ENCODE measurements at regions not wholly inside any gene's neighbourhood (a gene's known extent, or its start where the extent isn't known, plus 50 kb on each side); places are given as distances from the start of the nearest gene placed in this dataset.

GRCh38 chr3:159804726-159805410 lies 183.8 kb upstream of the IL12A start:
- peak; percentile 97 for TF ChIP-seq CTCF (IDR thresholded peaks at IDR 0.05; ENCODE audit: low read length)
- TF ChIP-seq EZH2 (optimal IDR thresholded peaks at IDR 0.05; ENCODE audit: low read depth, low read length): no peak

Data from MM.1S (cell line).